RWPE2 (cell line): ENCODE measurements at regions not wholly inside any gene's neighbourhood (a gene's known extent, or its start where the extent isn't known, plus 50 kb on each side); places are given as distances from the start of the nearest gene placed in this dataset.
"Not testable (repeated sequence)": the region's sequence is repeated elsewhere in the genome, so short reads cannot be mapped to it uniquely, and the experiment has no call there.

Experiments used
- ATAC-seq: fragments of 200-7000 bp; cut with Tn5 transposase; 3 replicates; pipeline ENCODE4 v1.9.1; 2021; ENCODE audit warnings: low read depth
- DNase-seq: peaks from one replicate; pipeline ENCODE4 v3.0.0-alpha.2; 2020; ENCODE audit warnings: low spot score
- H3K27ac ChIP-seq: fragments of 450-650 bp; 2 replicates; pipeline ENCODE4 v1.5.1; 2017; ENCODE audit warnings: mild to moderate bottlenecking; ENCODE audit not compliant: poor library complexity, severe bottlenecking
- H3K27me3 ChIP-seq: fragments of 250-450 bp; sonication (Bioruptor Pico); 2 replicates; pipeline ENCODE4 v1.5.1; 2021; ENCODE audit warnings: mild to moderate bottlenecking, moderate library complexity; ENCODE audit not compliant: insufficient read depth, poor library complexity, severe bottlenecking
- H3K36me3 ChIP-seq: fragments of 250-450 bp; sonication (Bioruptor Pico); 2 replicates; pipeline ENCODE4 v1.5.1; 2020; ENCODE audit warnings: low read depth, mild to moderate bottlenecking, moderate library complexity
- H3K4me1 ChIP-seq: fragments of 250-450 bp; sonication (Bioruptor Pico); 2 replicates; pipeline ENCODE4 v1.5.1; 2021; ENCODE audit warnings: mild to moderate bottlenecking, moderate library complexity; ENCODE audit not compliant: insufficient read depth, poor library complexity, severe bottlenecking
- H3K4me3 ChIP-seq: fragments of 250-450 bp; sonication (Bioruptor Pico); 2 replicates; pipeline ENCODE4 v1.5.1; 2021; ENCODE audit warnings: mild to moderate bottlenecking, moderate library complexity; ENCODE audit not compliant: severe bottlenecking
- H3K9me3 ChIP-seq: fragments of 250-450 bp; sonication (Bioruptor Pico); 2 replicates; pipeline ENCODE4 v1.5.1; 2021; ENCODE audit warnings: mild to moderate bottlenecking, moderate library complexity; ENCODE audit not compliant: severe bottlenecking
- TF ChIP-seq, protein P1 (sequence below): fragments of 450-650 bp; IDR thresholded peaks from one replicate; pipeline ENCODE4 v1.5.1; 2017; ENCODE audit warnings: mild to moderate bottlenecking, moderate library complexity; ENCODE audit not compliant: poor library complexity, severe bottlenecking

DNA sequence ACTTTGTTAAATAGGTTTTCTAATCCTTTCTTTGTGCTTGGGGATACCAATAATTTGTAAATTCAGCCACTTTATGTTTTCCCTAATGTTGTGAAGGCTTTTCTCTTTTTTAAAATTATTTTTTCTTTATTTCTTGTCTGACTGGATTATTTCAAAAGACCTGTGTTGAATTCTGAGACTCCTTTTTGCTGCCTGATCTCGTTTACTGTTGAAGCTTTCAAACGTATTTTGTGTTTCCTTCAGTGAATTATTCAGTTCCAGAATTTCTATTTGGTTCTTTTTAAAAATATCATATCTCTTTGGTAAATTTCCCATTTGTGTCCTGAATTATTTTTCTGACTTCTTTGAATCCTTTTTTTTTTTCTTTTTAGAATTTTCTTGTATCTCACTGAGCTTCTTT is 241.6 kb downstream of the LRIG3 start:
- no peak overlapping the region for H3K4me3 ChIP-seq
- H3K27ac ChIP-seq, result no peak overlapping the region
- ATAC-seq (no peak), DNase-seq (no peak)
- H3K4me1 ChIP-seq, result no peaks in the 10 kb centered on the region
- H3K36me3 ChIP-seq, result no peaks in the 10 kb centered on the region
- TF ChIP-seq, protein P1, sequence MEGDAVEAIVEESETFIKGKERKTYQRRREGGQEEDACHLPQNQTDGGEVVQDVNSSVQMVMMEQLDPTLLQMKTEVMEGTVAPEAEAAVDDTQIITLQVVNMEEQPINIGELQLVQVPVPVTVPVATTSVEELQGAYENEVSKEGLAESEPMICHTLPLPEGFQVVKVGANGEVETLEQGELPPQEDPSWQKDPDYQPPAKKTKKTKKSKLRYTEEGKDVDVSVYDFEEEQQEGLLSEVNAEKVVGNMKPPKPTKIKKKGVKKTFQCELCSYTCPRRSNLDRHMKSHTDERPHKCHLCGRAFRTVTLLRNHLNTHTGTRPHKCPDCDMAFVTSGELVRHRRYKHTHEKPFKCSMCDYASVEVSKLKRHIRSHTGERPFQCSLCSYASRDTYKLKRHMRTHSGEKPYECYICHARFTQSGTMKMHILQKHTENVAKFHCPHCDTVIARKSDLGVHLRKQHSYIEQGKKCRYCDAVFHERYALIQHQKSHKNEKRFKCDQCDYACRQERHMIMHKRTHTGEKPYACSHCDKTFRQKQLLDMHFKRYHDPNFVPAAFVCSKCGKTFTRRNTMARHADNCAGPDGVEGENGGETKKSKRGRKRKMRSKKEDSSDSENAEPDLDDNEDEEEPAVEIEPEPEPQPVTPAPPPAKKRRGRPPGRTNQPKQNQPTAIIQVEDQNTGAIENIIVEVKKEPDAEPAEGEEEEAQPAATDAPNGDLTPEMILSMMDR, result no peak
- no peaks in the 10 kb centered on the region for H3K27me3 ChIP-seq
- H3K9me3 ChIP-seq, result no peaks in the 10 kb centered on the region

DNA sequence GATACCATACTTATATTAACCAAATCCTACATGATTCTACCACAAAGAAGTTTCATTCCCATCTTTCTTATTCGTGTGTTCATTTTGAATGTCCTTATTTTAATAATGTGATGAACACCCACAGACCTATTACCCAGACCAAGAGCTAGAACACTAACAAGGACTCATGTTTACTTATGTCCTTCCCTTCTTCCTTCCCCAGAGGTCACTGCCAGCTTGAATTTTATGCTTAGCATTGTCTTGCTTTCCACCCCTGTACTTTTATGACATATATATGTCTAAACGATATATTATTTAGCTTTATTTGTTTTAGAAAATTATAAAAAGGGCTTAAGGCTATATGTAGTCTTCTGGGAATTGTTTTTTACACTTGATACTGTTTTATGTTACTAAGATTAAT is 238.6 kb downstream of the LRIG3 start:
- no peaks in the 10 kb centered on the region for H3K36me3 ChIP-seq
- no peaks in the 10 kb centered on the region for H3K9me3 ChIP-seq
- no peak for ATAC-seq
- H3K4me3 ChIP-seq, result no peak overlapping the region
- no peak overlapping the region for H3K27ac ChIP-seq
- no peak for DNase-seq
- H3K27me3 ChIP-seq, result no peaks in the 10 kb centered on the region
- no peaks in the 10 kb centered on the region for H3K4me1 ChIP-seq
- TF ChIP-seq, protein P1, result no peak

DNA sequence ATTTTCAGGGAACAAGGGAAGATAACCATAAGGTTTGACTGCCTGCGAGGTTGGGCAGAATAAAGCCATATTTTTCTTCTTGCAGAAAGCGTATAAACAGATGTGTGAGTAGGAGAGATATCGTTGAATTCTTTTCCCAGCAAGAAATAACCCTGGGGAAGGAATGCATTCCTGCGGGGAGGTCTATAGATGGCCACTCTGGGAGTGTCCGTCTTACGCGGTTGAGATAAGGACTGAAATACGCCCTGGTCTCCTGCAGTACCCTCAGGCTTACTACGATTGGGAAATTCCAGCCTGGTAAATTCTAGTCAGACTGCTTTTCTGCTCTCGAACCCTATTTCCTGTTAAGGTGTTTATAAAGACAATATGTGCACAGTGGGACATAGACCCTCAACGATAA is 225.0 kb downstream of the LRIG3 start:
- Histone ChIP-seq H3K4me1 (no peaks in the 10 kb centered on the region), H3K36me3 (no peaks in the 10 kb centered on the region), H3K27me3 (no peaks in the 10 kb centered on the region), H3K27ac (no peak overlapping the region), H3K9me3 (no peaks in the 10 kb centered on the region), H3K4me3 (no peak overlapping the region)
- no peak for DNase-seq
- ATAC-seq, result no peak
- TF ChIP-seq, protein P1, result no peak

DNA sequence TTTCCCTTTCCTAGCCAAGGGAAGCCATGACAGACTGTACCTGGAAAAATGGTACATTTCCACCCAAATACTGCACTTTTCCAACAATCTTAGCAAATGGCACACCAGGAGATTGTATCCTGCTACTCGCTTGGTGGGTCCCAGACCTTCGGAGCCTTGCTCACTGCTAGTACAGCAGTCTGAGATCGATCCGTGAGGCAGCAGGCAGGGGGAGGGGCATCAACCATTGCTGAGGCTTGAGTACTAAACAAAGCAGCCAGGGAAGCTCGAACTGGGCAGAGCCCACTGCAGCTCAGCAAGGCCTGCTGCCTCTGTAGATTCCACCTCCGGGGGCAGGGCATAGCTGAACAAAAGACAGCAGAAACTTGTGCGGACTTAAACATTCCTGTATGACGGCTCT is 218.8 kb downstream of the LRIG3 start:
- no peaks in the 10 kb centered on the region for H3K27me3 ChIP-seq
- DNase-seq (no peak), ATAC-seq (no peak)
- no peak overlapping the region for H3K27ac ChIP-seq
- no peaks in the 10 kb centered on the region for H3K9me3 ChIP-seq
- H3K4me1 ChIP-seq, result no peaks in the 10 kb centered on the region
- TF ChIP-seq, protein P1, result no peak
- H3K4me3 ChIP-seq, result no peak overlapping the region
- H3K36me3 ChIP-seq, result no peaks in the 10 kb centered on the region

DNA sequence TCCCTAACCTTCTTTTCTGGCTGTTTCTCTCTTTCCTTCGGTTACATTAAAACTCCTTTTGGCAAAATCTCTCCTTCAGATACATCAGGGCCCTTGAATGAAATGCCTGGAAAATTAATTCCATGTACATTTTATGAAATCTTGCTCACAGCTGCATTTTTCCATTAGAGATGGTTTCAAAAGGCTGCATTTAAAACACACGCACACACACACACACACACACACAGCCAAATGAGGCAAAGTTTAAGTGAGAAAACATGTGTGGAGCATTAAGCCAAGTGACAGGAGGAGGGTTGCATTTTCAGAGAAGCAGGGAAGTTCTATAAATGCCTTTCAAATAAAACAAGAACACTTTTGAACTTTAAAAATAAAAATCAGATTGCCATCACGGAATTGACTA is 216.4 kb downstream of the LRIG3 start:
- Histone ChIP-seq H3K4me3 (no peak overlapping the region), H3K9me3 (no peaks in the 10 kb centered on the region), H3K27me3 (no peaks in the 10 kb centered on the region), H3K36me3 (no peaks in the 10 kb centered on the region), H3K27ac (no peak overlapping the region), H3K4me1 (no peaks in the 10 kb centered on the region)
- TF ChIP-seq, protein P1, result no peak
- DNase-seq (no peak), ATAC-seq (no peak)

DNA sequence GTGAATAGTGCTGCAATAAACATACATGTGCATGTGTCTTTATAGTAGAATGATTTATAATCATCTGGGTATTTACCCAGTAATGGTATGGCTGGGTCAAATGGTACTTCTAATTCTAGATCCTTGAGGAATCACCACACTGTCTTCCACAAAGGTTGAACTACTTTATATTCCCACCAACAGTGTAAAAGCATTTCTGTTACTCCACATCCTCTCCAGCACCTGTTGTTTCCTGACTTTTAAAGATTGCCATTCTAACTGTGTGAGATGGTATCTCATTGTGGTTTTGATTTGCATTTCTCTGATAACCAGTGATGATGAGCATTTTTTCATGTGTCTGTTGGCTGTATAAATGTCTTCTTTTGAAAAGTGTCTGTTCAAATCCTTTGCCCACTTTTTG is 215.5 kb downstream of the LRIG3 start:
- ATAC-seq, H3K27ac ChIP-seq, H3K27me3 ChIP-seq: not testable (repeated sequence)

More for the DNA sequence above, 215.5 kb downstream of the LRIG3 start:
- not testable (repeated sequence) for H3K9me3 ChIP-seq, H3K4me1 ChIP-seq, DNase-seq, H3K4me3 ChIP-seq, H3K36me3 ChIP-seq
